Smooth muscle cell (in vitro differentiated cells): ENCODE measurements at regions not wholly inside any gene's neighbourhood (a gene's known extent, or its start where the extent isn't known, plus 50 kb on each side); places are given as distances from the start of the nearest gene placed in this dataset.

ENCODE experiments used
- DNase-seq: peaks from one replicate; lab custom pipeline; 2025; ENCODE audit not compliant: unreplicated experiment; lab: John Stamatoyannopoulos, UW
- H2AFZ ChIP-seq: fragments of 200-600 bp; sonication (generic); 2 replicates; pipeline ENCODE4 v1.6.0; 2016; ENCODE audit warnings: antibody characterized with exemption, low read depth, mild to moderate bottlenecking
- H3F3A ChIP-seq: fragments of 200-600 bp; sonication (generic); 2 replicates; pipeline ENCODE4 v1.6.0; 2017; ENCODE audit warnings: antibody characterized with exemption, low read depth
- H3K27ac ChIP-seq: fragments of 200-600 bp; sonication (generic); 2 replicates; pipeline ENCODE4 v1.5.1; 2016; ENCODE audit warnings: low read depth, mild to moderate bottlenecking
- H3K27me3 ChIP-seq: fragments of 200-600 bp; sonication (generic); 2 replicates; pipeline ENCODE4 v1.6.1; 2016; ENCODE audit warnings: low read depth, mild to moderate bottlenecking
- H3K36me3 ChIP-seq: fragments of 200-600 bp; sonication (generic); 2 replicates; pipeline ENCODE4 v1.5.1; 2016; ENCODE audit warnings: low read depth
- H3K4me1 ChIP-seq: fragments of 200-600 bp; sonication (generic); 2 replicates; pipeline ENCODE4 v1.5.1; 2016; ENCODE audit warnings: low read depth
- H3K4me2 ChIP-seq: fragments of 200-600 bp; sonication (generic); 2 replicates; pipeline ENCODE4 v1.6.0; 2016; ENCODE audit warnings: mild to moderate bottlenecking
- H3K4me3 ChIP-seq: fragments of 200-600 bp; sonication (generic); 2 replicates; pipeline ENCODE4 v1.5.1; 2016; ENCODE audit warnings: mild to moderate bottlenecking
- H3K79me2 ChIP-seq: fragments of 200-600 bp; sonication (generic); 2 replicates; pipeline ENCODE4 v1.6.0; 2016; ENCODE audit warnings: low read depth, mild to moderate bottlenecking
- H3K9ac ChIP-seq: fragments of 200-600 bp; sonication (generic); 2 replicates; pipeline ENCODE4 v1.6.0; 2016; ENCODE audit warnings: low read depth
- H3K9me3 ChIP-seq: fragments of 200-600 bp; sonication (generic); replicated peaks from 2 replicates; pipeline ENCODE4 v1.5.1; 2016; ENCODE audit warnings: low read depth
- H4K20me1 ChIP-seq: fragments of 200-600 bp; sonication (generic); 2 replicates; pipeline ENCODE4 v1.6.0; 2016; ENCODE audit warnings: low read depth
- WGBS: methylation state at CpG from one replicate; pipeline ENCODE4 v1.1.7; 2016; ENCODE audit warnings: low lambda C conversion rate; 5-methylcytosine and 5-hydroxymethylcytosine counted together
- TF ChIP-seq, protein P1 (sequence below): fragments of 200-600 bp; sonication (generic); IDR thresholded peaks from 2 replicates; pipeline ENCODE4 v1.5.1; 2017; ENCODE audit warnings: borderline replicate concordance, mild to moderate bottlenecking, antibody characterized with exemption; ENCODE audit not compliant: insufficient read depth, poor library complexity, severe bottlenecking

- H3K27ac ChIP-seq, result no peak overlapping the region
- H3K4me1 ChIP-seq, result no peaks in the 10 kb centered on the region
- H3K9me3 ChIP-seq, result no peaks in the 10 kb centered on the region
- no peak for DNase-seq
- TF ChIP-seq, protein P1, sequence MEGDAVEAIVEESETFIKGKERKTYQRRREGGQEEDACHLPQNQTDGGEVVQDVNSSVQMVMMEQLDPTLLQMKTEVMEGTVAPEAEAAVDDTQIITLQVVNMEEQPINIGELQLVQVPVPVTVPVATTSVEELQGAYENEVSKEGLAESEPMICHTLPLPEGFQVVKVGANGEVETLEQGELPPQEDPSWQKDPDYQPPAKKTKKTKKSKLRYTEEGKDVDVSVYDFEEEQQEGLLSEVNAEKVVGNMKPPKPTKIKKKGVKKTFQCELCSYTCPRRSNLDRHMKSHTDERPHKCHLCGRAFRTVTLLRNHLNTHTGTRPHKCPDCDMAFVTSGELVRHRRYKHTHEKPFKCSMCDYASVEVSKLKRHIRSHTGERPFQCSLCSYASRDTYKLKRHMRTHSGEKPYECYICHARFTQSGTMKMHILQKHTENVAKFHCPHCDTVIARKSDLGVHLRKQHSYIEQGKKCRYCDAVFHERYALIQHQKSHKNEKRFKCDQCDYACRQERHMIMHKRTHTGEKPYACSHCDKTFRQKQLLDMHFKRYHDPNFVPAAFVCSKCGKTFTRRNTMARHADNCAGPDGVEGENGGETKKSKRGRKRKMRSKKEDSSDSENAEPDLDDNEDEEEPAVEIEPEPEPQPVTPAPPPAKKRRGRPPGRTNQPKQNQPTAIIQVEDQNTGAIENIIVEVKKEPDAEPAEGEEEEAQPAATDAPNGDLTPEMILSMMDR, result no peak
- H3K36me3 ChIP-seq, result no peaks in the 10 kb centered on the region
- no peak overlapping the region for H3K9ac ChIP-seq
- H3K4me3 ChIP-seq, result no peak overlapping the region
- no peaks in the 10 kb centered on the region for H4K20me1 ChIP-seq
- H3K27me3 ChIP-seq, result no peaks in the 10 kb centered on the region
- H3K4me2 ChIP-seq, result no peak overlapping the region
- no peaks in the 10 kb centered on the region for H3K79me2 ChIP-seq
- H2AFZ ChIP-seq, result no peak overlapping the region
- H3F3A ChIP-seq, result no peaks in the 10 kb centered on the region
- 76% methylated on average over 3 of the region's 3 CpGs for WGBS
These were observed 754.4 kb upstream of the RAG2 start for GRCh38 chr11:37352485-37352884.

DNA sequence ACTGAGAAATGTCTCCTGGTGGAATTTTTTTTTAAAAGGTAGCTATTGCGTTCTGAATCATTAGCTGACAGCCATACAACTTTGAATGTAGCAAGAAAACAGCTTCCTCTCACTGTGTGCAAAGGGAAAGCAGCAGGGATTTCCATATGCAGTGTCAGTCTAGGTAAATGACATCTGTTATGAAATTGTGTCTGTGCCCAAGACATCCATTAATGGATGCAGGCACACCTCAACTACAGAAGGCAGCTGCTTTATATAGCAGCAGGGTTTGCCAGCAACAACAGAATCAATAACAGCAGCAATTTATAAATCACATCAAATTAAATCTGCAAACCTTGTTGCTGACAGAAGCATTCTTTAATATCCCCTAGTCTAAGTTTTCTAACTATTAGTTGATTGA, 745.3 kb upstream of the RAG2 start:
- Histone ChIP-seq H3K9me3 (no peaks in the 10 kb centered on the region), H3K27me3 (no peaks in the 10 kb centered on the region), H3K79me2 (no peaks in the 10 kb centered on the region), H3K9ac (no peak overlapping the region), H4K20me1 (no peaks in the 10 kb centered on the region), H3F3A (no peaks in the 10 kb centered on the region), H2AFZ (no peak overlapping the region), H3K36me3 (no peaks in the 10 kb centered on the region), H3K4me1 (no peaks in the 10 kb centered on the region), H3K4me3 (no peak overlapping the region), H3K4me2 (no peak overlapping the region), H3K27ac (no peak overlapping the region)
- TF ChIP-seq, protein P1, result no peak
- 80% methylated on average over 1 of the region's 1 CpG for WGBS
- no peak for DNase-seq

DNA sequence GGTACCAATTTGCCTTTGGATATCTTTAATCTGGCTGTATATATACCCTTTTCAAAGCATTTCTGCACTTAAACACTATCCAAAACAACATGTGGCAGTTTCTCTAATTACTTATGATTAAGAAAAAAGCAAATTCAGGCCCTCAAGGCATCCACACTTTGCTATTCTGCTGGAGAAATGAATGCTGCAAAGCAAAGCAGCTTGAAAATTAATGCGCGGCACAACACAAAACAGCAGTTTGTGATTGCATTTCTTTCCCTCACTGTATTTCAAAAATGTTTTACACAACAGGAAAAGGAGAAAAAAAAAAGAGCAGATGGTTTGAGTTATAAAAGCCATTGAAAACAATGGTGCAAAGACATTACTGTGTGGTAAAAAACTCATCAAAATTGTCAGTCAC, 738.4 kb upstream of the RAG2 start:
- Histone ChIP-seq H3F3A (no peaks in the 10 kb centered on the region), H3K4me2 (no peak overlapping the region), H3K4me3 (no peak overlapping the region), H4K20me1 (no peaks in the 10 kb centered on the region), H3K27me3 (no peaks in the 10 kb centered on the region), H3K4me1 (no peaks in the 10 kb centered on the region), H3K27ac (no peak overlapping the region), H3K36me3 (no peaks in the 10 kb centered on the region), H3K9me3 (no peaks in the 10 kb centered on the region), H3K9ac (no peak overlapping the region), H2AFZ (no peak overlapping the region), H3K79me2 (no peaks in the 10 kb centered on the region)
- DNase-seq, result no peak
- WGBS, result 95% methylated on average over 2 of the region's 2 CpGs
- TF ChIP-seq, protein P1, result no peak

DNA sequence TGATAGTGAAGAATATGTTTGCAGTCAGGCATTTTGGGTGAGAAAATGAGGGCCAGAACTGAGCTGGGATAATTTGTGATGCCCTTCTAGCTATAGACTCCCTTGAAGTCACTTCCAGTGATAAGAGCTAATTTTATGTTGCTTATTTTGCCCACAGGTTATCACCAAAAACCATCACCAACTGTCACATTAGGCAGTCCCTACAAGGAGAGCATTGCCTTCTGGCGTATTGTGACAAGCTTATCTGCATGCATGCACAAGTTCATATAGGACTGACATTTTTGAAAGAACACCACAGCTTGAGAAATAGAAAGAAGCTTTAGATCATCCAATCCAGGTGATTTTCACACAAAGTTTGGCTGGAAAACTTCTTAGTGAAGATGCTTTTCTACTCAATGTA, 735.3 kb upstream of the RAG2 start:
- Histone ChIP-seq H4K20me1 (no peaks in the 10 kb centered on the region), H3K4me1 (no peaks in the 10 kb centered on the region), H3K36me3 (no peaks in the 10 kb centered on the region), H3K4me2 (no peak overlapping the region), H3F3A (no peaks in the 10 kb centered on the region), H3K27me3 (no peaks in the 10 kb centered on the region), H3K27ac (no peak overlapping the region), H2AFZ (no peak overlapping the region), H3K4me3 (no peak overlapping the region), H3K9ac (no peak overlapping the region), H3K9me3 (no peaks in the 10 kb centered on the region), H3K79me2 (no peaks in the 10 kb centered on the region)
- no peak for DNase-seq
- 84% methylated on average over 1 of the region's 1 CpG for WGBS
- TF ChIP-seq, protein P1, result no peak
